ENCODE measurements at regions not wholly inside any gene's neighbourhood (a gene's known extent, or its start where the extent isn't known, plus 50 kb on each side); places are given as distances from the start of the nearest gene placed in this dataset.
"Not testable (repeated sequence)": the region's sequence is repeated elsewhere in the genome, so short reads cannot be mapped to it uniquely, and the experiment has no call there.

DNA sequence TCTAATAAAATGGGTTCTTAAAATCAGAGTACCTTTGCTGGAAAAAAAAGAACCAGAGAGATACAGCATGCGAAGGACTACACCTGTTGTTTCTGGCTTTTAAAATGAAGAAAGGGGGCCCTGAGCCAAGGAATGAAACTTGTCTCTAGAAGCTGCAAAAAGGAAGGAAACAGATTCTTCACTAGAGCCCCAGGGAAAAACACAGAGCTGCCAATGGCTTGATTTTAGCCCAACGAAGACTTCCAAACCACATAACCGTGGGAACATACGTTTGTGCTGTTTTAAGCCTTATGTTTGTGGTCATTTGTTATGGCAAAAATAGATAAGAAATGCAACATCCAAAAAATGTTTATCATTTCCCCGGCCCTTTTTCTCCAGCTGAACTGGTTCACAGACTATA, 780.0 kb downstream of the SORCS1 start:
- no peak for DNase-seq (ENCODE audit: low read depth)

DNA sequence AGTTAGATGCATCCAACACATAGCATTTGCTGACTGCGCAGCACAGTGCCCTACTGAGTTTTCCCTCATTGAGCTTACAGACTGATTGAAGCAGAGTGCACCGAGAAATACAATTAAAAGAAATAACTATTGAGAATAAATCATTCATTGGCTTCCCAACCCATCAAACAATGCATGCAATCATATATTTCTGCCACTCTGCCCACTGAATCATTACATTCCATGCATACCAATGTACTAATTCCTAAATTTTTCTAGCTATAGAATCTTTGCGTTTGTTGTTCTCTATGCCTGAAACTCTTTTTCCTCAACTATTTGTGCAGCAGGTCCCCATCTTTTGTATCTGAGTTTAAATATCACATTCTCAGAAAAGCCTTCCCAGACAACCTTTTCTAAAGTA, 783.8 kb downstream of the SORCS1 start:
- DNase-seq (ENCODE audit: low read depth) = no peak

DNA sequence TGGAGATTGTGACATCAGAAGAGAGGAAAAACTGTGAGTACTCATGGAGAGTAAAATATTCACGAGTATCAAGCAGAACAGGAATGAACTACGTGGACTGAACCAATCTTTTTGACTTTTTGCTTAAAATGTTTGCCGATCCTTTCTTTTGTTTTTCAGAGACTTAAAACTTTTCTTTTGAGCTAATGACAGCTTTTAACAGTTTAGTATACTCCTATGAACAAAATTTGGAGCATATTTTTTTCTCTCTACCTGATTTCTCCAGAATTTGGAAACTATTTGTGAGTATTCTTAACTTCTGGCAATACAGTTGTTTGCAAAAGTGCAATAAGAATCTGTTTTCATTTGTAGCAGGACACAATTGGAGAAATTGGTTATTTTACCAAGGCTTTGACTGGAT, 786.3 kb downstream of the SORCS1 start:
- no peak for DNase-seq (ENCODE audit: low read depth)

DNA sequence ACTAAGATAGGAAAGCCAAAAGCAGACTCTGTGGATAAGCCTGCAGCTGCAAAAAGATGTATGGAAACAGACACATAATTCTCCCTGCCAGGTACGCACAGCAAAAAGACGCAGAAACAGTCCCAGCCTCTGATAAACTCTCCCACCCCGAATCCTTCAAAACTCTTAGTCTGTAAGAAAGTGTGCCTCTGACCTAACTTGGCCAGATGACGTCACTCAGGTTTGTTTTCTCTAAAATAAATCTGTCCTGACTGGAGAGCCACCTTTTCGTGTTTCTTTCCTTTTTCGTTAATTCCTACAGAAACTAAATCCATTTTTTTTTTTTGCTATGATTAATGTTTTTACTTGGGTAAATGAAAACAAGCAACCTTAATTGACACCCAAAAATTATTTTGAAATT, 793.8 kb downstream of the SORCS1 start:
- DNase-seq (ENCODE audit: low read depth) = no peak

DNA sequence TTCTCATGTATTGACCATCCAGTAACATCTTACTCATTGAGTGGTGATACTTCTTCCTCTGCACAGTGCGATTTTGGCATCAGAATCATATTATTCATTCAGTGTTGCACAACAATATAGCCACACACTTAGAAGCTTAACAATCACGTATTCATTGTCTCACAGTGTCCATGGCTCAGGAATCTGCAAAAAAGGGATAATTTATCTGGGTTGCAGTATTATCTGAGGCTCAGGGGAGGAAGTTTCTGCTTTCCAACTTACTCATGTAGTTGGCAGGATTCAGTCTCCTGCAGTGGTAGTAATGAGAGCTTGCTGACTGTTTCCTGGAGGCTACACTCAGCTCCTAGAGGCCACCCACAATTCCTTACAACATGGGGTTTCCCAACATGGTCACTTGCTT, 803.6 kb downstream of the SORCS1 start:
- DNase-seq (ENCODE audit: low read depth) = peak; percentile 53

DNA sequence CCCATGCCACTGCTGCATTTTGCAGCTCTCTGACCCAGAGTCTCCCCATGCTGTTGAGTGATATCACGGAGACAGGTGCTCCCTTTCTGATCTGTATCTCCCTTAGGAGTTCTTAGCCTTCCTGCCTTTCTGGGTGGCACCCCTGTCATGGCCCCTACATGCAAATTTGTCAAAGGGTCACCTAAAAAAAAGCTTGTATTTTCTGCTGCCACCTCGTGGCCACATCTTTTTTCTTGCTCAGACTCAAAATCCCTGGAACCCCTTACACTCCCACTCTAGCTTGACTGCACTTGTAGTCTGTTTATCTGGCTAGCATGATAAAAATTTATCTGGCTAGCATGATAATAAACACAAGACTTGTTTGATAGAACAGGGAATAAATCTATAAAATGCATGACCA, 809.1 kb downstream of the SORCS1 start:
- no peak for DNase-seq (ENCODE audit: low read depth)

DNA sequence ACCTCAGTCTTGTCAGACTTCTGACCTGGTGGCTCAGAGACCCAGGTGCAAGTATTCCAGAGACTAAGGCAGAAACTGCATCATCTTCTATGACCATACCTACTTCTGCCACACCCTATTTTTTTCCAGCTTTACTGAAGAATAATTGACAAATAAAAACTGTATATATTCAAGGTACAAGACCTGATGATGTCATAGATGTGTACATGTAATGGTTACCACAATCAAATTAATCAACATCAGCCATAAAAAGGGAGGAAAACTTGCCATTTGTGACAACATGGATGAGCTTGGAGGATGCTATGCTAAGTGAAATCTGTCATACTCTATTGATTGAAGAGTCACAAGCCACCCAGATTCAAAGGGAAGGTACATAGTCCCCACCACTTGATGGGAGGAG, 815.6 kb downstream of the SORCS1 start:
- no peak for DNase-seq (ENCODE audit: low read depth)

DNA sequence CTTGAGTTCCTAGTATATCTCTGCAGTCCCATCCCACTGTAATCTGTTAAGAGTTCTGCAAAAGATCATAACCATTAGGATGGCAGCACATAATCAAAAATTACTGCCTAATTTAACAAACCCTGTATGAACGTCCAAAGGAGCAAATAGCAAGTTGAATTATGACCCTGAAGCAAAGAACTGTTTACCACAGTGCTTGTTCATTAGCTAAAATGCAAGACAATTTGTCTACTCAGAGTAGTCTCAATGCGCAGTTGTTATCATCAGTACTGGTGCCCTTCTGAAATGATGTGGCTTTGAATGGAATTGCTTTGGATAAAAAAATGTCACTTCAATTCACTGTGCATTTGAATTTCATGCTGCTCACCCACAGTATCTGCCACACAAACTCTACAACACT, 817.0 kb downstream of the SORCS1 start:
- DNase-seq (ENCODE audit: low read depth) = no peak

DNA sequence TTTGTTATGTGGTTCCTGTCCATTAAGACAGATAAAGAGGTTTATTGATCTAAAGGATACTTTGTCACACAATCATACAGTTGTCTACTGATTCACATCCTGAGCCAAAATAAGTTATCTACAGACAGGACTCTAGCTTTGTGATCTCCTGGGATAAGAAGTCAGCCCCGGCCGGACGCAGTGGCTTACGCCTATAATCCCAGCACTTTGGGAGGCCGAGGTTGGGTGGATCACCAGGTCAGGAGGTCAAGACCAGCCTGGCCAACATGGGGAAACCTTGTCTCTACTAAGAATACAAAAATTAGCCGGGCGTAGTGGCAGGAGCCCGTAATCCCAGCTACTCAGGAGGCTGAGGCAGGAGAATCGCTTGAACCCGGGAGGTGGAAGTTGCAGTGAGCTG, 821.0 kb downstream of the SORCS1 start:
- DNase-seq (ENCODE audit: low read depth) = not testable (repeated sequence)

DNA sequence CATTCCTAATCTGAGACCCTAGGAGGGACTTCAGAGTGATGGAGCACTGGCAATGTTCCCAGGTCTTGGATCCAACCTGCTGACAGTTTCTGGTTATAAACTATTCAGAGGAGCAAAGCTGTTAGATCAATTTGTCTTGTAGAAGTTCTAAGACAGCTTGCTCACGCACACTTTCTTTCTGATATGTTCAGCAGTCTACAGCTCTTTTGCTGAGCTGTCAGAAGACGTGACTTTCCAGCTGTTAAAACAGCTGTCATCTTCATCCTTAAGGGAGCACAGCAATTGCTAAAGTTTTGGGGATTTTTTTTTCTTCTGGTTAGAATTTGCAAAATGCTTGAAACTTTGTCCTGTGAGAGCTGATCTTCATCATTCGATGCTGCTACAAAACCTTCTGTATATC, 823.1 kb downstream of the SORCS1 start:
- DNase-seq (ENCODE audit: low read depth) = no peak

DNA sequence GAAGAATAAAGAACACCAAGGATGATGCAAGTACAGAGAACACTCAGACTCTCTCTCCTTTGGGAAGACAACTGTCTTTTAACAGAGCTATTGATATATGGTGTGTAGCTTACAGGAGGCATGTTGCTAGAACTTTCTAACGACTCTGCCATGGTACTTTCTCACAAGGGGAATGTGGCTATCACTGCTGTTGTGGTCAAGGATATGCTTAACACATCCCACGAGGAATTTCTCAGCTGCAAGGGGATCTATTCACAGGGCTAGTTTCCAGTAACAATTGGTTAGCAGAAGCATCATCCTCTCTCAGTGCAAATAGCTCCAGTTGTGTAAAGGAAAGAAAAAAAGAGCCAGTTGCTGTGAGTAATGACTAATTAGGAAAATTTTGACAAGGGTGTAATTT, 826.0 kb downstream of the SORCS1 start:
- no peak for DNase-seq (ENCODE audit: low read depth)

DNA sequence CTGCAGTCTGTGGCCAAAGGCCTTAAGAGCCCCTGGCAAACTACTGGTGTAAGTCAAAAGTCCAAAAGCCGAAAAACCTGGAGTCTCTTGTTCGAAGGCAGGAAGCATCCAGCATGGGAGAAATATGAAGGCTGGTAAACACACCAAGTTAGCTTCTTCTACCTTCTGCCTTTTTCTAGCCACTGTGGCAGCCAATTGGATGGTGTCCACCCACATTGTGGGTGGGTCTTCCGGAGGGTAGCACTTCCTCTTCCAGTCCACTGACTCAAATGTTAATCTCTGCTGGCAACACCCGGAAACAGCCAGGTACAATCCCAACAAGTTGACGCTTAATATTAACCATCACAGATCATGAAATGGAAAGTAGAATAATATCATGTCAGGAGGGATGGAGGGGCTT, 827.6 kb downstream of the SORCS1 start:
- DNase-seq (ENCODE audit: low read depth) = no peak

DNA sequence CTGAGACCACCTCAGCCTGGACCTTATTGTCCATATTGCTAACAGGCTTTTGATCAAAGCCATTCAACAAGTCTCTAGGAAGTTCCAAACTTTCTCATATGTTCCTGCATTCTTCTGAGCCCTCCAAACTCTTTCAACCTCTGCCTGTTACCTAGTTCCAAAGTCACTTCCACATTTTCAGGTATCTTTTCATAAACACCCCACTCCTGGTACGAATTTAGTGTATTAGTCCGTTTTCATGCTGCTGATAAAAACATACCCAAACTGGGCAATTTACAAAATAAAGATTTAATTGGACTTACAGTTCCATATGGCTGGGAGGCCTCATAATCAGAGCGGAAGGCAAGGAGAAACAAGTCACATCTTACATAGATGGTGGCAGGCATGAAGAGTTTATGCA, 836.8 kb downstream of the SORCS1 start:
- no peak for DNase-seq (ENCODE audit: low read depth)

DNA sequence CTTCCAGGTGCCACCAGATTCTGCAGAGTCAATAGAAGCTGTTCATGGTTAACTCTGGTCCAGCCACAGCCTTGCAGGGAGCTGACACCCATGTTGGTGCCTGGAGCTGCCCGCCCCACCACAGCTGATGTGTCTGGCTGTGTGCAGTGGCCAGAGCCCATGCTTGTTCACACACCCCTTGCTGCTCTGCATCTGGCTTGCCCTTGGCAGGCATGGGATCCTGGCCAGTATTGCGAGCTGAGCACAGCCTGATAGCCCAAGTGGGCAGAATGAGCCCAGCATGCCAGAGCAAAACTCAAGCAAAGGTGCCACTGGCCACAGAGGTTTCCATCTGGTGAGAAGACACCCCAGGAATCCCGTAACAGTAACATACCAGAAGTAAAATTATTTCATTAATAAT, 843.6 kb downstream of the SORCS1 start:
- no peak for DNase-seq (ENCODE audit: low read depth)

DNA sequence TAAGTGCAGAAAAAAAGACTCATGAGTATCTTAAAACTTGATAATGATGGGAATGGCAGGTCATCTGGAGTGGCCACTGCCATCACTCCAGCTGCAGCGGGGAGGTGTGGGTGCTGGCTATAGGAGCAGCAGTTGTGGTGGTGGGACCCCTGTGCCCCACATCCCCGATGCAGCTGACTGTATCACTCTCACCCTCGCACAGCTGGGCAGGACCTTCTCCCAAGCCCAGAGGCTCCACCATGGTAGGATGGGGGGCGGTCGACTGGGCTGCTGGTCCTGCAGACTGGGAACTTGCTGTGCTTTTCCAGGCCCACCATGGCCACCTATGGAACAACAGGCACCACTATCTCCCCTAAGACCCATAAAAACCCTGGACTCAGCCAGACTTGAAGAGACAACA, 844.4 kb downstream of the SORCS1 start:
- no peak for DNase-seq (ENCODE audit: low read depth)

DNA sequence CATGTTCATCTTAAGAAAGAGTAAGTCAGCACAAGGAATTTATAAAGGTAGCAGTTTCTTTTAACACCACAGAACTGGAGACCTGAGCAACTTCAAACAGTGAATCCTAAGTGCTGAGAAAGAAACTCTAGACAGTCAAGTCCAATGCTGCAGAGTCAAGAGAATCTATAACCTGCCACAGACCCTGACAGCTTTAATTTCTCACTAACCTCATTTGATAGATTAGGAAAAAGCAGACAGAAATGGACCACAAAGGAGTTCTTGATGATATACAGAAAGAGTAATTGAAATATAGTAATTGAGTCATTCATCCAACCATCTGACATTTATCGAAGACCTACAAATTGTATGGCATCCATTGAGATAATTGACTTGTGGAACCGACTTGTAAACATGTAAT, 847.0 kb downstream of the SORCS1 start:
- DNase-seq (ENCODE audit: low read depth) = no peak

DNA sequence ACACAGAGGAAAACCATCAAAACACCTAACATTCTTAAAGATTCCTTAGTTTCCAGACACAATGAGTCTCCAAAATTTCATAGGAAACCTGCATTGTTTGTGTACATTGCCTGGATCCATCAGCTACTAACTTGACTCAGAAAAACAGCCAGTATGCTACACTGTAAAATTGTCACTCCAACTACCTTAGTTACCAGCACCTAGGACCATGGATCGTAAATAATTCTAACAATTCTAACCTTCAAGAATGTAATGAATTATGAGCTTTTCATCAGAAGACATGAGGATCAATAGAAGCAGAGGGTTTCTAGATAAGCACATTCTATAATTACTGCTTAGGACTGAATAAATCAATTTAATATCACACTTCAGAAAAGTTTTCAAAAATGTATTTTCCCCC, 851.5 kb downstream of the SORCS1 start:
- DNase-seq (ENCODE audit: low read depth) = no peak

DNA sequence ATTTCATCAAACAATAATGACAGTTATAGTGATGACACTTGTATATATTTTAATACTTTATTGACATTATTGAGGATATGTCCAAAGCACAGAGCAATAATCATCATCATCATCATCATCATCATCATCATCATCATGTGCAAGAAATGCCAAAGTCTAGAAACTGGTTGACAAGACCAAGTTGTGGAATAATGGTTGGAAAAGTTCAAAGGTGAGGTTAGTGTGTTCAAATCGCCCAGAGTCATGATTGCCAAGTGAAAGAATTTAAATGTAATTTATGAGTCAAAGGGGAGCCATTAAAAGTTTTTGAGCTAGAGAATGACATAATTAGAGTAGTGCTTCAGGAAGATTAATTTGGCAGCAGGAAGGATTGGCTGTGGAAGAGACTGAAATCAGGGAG, 852.4 kb downstream of the SORCS1 start:
- no peak for DNase-seq (ENCODE audit: low read depth)

DNA sequence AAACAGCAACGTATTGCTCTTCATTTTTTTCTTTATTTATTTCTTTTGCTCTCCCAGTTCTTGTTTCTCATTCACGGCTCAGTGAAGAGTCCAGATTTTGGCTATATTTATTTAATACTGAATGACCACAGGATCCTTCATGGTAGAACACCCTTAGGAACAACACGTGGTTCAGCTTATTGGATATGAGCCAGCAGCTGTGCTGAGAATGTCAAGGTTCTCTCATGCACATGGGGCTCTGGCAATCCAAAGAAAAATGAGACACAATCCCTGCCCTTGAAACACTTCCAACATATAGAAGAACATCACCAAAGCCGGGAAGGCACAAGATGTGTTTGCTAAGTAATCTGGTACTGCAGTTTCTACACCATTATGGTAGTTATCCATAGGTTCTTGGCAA, 852.9 kb downstream of the SORCS1 start:
- DNase-seq (ENCODE audit: low read depth) = no peak

DNA sequence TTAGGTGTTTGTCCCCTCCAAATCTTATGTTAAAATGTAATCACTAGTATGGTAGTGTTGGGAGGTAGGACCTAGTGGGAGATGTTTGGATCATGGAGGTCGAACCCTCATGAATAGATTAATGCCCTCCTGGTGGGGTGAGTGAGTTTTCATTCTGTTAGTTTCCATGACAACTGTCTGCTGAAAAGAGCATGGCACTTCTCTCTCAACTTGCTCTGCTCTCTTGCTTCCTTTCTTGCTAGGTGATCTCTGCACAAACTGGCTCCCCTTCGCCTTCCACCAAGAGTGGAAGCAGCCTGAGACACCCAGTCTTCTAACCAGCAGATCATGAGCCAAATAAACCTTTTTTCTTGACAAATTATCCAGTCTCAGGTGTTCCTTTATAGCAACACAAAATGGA, 853.9 kb downstream of the SORCS1 start:
- DNase-seq (ENCODE audit: low read depth) = no peak

DNA sequence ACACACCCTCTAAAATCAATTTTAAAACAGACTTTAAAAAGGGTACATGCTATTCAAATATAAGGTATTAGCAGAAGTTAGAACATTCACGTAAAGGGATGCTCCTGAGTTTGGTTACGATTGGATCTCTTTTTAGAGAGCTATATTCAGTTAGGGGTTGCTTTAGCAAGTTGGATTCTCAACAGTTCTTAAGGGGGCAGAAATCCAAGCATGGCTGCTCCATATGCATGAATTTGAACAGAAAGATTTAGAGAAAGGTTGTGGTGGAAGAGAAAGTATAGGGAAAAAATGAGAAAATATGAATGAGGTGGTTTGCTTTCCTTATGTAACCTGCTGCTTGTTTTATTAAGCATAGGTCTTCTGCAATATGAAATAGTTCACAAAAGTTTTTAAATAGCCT, 855.1 kb downstream of the SORCS1 start:
- no peak for DNase-seq (ENCODE audit: low read depth)

DNA sequence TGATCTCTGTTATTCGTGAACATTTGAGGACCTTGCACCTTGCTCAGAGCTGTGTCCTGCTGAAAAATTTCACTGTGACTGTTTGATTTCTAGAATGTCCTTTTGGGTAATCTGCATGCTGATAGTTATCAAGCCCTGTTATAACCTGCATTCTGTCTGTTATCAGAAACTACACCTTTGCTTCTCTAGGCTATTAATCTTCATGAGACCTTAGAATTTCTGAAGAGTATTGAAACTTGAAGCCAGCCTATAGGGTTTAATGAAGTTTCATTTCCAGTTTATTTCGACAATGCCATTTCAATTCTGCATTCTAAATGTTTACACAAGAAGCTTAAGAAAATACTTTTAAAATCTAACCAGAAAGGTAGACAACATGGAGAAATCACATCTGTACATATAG, 856.2 kb downstream of the SORCS1 start:
- DNase-seq (ENCODE audit: low read depth) = no peak

DNA sequence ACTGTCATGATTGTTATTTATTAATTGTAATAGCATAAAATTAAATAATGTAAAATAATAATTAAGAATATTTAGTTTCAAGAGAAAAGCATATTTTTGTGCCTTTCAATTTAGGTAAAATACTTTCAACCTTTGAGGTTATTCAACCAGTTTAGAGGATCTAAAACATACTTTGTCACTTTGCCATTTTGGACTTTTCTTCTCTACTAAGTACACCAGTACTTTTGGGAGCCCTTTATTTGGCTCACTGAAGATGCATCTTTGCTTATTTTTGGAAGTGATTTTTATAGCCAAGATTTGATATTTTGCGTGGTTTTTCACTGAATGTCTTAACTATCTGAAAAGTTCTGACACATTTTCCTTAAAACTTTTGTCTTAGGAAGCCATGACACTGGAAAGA, 860.5 kb downstream of the SORCS1 start:
- DNase-seq (ENCODE audit: low read depth) = no peak

DNA sequence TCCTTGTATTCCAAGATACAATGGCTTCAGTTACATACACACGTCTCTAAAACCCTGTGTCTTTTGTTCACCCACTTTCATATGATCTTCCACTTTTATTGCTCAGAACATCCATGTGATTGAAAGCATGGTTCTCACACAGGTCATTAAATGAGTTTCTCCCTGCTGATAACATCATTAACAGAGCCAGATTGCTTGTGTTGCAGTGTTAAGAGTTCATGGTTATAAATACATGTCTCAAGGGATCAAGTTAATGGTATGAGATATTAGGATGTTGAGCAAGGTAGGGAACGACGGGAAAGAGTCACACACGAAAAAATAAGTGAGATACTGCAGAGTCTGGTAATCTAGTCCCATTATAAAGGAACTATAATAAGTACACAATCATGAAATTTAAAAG, 861.5 kb downstream of the SORCS1 start:
- no peak for DNase-seq (ENCODE audit: low read depth)

DNA sequence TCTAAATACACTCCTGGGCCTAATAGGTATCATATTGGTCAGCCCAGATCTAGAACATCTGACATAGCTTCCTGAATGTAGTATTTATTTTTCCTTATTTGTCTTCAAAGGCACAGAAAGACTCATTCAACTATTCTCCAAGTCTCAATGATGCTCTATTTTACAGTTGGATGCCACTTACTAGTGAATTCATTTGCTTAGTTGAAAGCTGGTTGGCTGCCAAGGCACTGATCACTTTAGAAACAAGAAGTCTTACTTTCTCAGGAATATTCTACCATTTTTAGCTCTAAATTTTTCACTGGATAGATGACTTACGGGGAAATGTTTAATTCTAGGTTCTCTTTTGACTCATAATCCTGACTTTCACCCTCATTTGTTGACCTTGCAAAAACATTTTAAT, 863.4 kb downstream of the SORCS1 start:
- DNase-seq (ENCODE audit: low read depth) = no peak

All from stromal cell of bone marrow (primary cell).